Gastrocnemius medialis (tissue), 4 donors: ENCODE measurements at regions not wholly inside any gene's neighbourhood (a gene's known extent, or its start where the extent isn't known, plus 50 kb on each side); places are given as distances from the start of the nearest gene placed in this dataset.
"Not testable (repeated sequence)": the region's sequence is repeated elsewhere in the genome, so short reads cannot be mapped to it uniquely, and the experiment has no call there.

Experiments
- ATAC-seq, 2 donors: fragments of 150-250 bp; one replicate each; pipeline ENCODE4 v1.9.1; 2016
- DNase-seq, 2 donors: peaks; one replicate each; pipeline ENCODE4 v3.0.0-alpha.2; 2019
- H3K27ac ChIP-seq, 4 donors: fragments of 200-600 bp; sonication (generic); 1 replicate in 1 of 4; 2 replicates in 3 of 4; pipeline ENCODE4 v1.5.1; 2016 to 2018; ENCODE audit warnings: mild to moderate bottlenecking in 2 of 4, moderate library complexity in 1 of 4
- H3K27me3 ChIP-seq, 3 donors: fragments of 200-600 bp; sonication (generic) in 2 of 3; 1 replicate in 1 of 3; 2 replicates in 2 of 3; pipeline versions ENCODE4 v1.5.1 to v1.6.0; 2016 to 2019; ENCODE audit warnings: mild to moderate bottlenecking in 1 of 3, moderate library complexity in 1 of 3
- H3K36me3 ChIP-seq, 2 donors: fragments of 200-600 bp; sonication (generic) in 1 of 2; one replicate each; pipeline ENCODE4 v1.5.1; 2017 to 2018
- H3K4me1 ChIP-seq, 2 donors: fragments of 200-600 bp; sonication (generic) in 1 of 2; one replicate each; pipeline ENCODE4 v1.5.1; 2016 to 2017; ENCODE audit warnings: mild to moderate bottlenecking in 2 of 2
- H3K4me3 ChIP-seq, 4 donors: fragments of 200-600 bp; sonication (generic) in 3 of 4; 1 replicate in 1 of 4; 2 replicates in 3 of 4; pipeline ENCODE4 v1.5.1; 2016 to 2019; ENCODE audit warnings: mild to moderate bottlenecking in 2 of 4
- H3K9me3 ChIP-seq, 3 donors: fragments of 200-600 bp; sonication (generic) in 2 of 3; 1 replicate in 1 of 3; 2 replicates in 2 of 3; pipeline ENCODE4 v1.5.1; 2016 to 2019
- POLR2A ChIP-seq, 2 donors: fragments of 450-650 bp; IDR thresholded peaks; one replicate each; pipeline ENCODE4 v1.6.1; 2017; ENCODE audit warnings: antibody characterized with exemption in 2 of 2, mild to moderate bottlenecking in 2 of 2, moderate library complexity in 2 of 2
- in situ Hi-C, 4 donors: fragments of 200-750 bp; cut with MboI; loops; one replicate each; pipeline versions ENCODE4 v1.15.0 to v1.8.0; 2017; ENCODE audit warnings: low sequenced_read_pairs in 4 of 4
- intact Hi-C: fragments of 100-400 bp; cut with DNase I; formaldehyde crosslinking; loops from one replicate; pipeline ENCODE4 v1.15.1; 2023; ENCODE audit warnings: low total_unique reads
- TF ChIP-seq, protein P1 (sequence below), 5 experiments: fragments of 450-650 bp in 3 of 5; fragments of 200-600 bp in 2 of 5; sonication (generic) in 2 of 5; IDR thresholded peaks in 4 of 5; conservative IDR thresholded peaks in 1 of 5; 1 replicate in 4 of 5; 2 replicates in 1 of 5; pipeline ENCODE4 v1.5.1; 2016 to 2019; ENCODE audit warnings: antibody characterized with exemption in 5 of 5, mild to moderate bottlenecking in 3 of 5, moderate library complexity in 3 of 5

GRCh38 chr6:12359036-12359435 is 68.9 kb downstream of the EDN1 start:
- H3K27me3 ChIP-seq: no peaks in the 10 kb centered on the region
- no peak for ATAC-seq
- no peak overlapping the region for H3K4me3 ChIP-seq
- intact Hi-C loops (no loop called here), in situ Hi-C loops (no loop called here)
- no peaks in the 10 kb centered on the region for H3K4me1 ChIP-seq
- no peak overlapping the region for H3K27ac ChIP-seq
- no peak for TF ChIP-seq POLR2A (IDR thresholded peaks at IDR 0.05)
- TF ChIP-seq, protein P1, sequence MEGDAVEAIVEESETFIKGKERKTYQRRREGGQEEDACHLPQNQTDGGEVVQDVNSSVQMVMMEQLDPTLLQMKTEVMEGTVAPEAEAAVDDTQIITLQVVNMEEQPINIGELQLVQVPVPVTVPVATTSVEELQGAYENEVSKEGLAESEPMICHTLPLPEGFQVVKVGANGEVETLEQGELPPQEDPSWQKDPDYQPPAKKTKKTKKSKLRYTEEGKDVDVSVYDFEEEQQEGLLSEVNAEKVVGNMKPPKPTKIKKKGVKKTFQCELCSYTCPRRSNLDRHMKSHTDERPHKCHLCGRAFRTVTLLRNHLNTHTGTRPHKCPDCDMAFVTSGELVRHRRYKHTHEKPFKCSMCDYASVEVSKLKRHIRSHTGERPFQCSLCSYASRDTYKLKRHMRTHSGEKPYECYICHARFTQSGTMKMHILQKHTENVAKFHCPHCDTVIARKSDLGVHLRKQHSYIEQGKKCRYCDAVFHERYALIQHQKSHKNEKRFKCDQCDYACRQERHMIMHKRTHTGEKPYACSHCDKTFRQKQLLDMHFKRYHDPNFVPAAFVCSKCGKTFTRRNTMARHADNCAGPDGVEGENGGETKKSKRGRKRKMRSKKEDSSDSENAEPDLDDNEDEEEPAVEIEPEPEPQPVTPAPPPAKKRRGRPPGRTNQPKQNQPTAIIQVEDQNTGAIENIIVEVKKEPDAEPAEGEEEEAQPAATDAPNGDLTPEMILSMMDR (IDR thresholded peaks at IDR 0.05 in 4 of 5, conservative IDR thresholded peaks at IDR 0.05 in 1 of 5): no peak
- no peak for DNase-seq
- no peaks in the 10 kb centered on the region for H3K36me3 ChIP-seq
- no peaks in the 10 kb centered on the region for H3K9me3 ChIP-seq

GRCh38 chr6:12361042-12361765 is 71.0 kb downstream of the EDN1 start:
- no peak for TF ChIP-seq POLR2A (IDR thresholded peaks at IDR 0.05)
- TF ChIP-seq, protein P1 (IDR thresholded peaks at IDR 0.05 in 4 of 5, conservative IDR thresholded peaks at IDR 0.05 in 1 of 5): no peak
- in situ Hi-C loops (no loop called here), intact Hi-C loops (no loop called here)
- DNase-seq (no peak), ATAC-seq (no peak)
- no peaks in the 10 kb centered on the region for H3K4me1 ChIP-seq
- no peaks in the 10 kb centered on the region for H3K9me3 ChIP-seq
- no peaks in the 10 kb centered on the region for H3K36me3 ChIP-seq
- H3K27me3 ChIP-seq: no peaks in the 10 kb centered on the region
- no peak overlapping the region for H3K4me3 ChIP-seq
- no peak overlapping the region for H3K27ac ChIP-seq

- in situ Hi-C loops, H3K4me3 ChIP-seq, H3K4me1 ChIP-seq, DNase-seq, intact Hi-C loops, H3K9me3 ChIP-seq, H3K27ac ChIP-seq, H3K27me3 ChIP-seq, ATAC-seq, H3K36me3 ChIP-seq: not testable (repeated sequence)
Observed at GRCh38 chr6:12363277-12363650, 73.1 kb downstream of the EDN1 start.

DNA sequence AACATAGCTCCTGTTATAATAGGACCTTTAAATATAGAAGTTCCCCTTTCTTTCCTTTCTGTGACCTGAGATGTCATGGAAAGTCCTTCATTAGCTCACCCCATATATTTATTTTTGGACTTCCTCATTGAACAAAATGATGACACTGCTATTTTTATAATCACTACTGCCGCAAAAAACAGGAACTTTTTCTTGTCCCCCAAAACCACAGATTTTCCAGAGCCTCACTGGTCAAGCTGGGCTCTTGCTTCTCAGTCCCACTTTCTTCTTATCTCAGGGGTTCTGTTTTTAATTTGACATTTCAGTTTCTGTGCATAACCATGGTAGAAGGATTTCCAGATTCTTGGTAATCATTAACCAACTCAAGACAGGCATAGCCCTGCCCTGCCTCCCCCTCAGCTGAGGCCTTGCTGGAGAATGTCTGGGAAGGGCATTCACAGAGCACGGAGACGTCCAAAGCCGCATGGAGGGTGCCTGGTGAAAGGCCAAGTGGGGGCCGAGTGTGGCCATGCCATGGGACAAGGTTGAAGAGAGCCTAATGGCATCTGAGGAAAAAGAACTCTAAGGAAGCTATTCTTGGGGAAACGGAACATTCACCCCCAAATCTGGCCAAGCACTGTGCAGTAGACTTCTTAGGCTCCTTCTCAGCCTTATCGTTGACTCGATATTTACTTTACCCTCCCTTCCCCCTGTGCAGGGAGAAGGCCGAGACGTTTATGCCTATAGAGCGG is 73.7 kb downstream of the EDN1 start:
- Histone ChIP-seq H3K9me3 (no peaks in the 10 kb centered on the region), H3K27ac (no peak overlapping the region), H3K27me3 (no peaks in the 10 kb centered on the region), H3K4me1 (no peaks in the 10 kb centered on the region), H3K36me3 (no peaks in the 10 kb centered on the region), H3K4me3 (no peak overlapping the region)
- intact Hi-C loops: no loop called here
- TF ChIP-seq, protein P1 (IDR thresholded peaks at IDR 0.05 in 4 of 5, conservative IDR thresholded peaks at IDR 0.05 in 1 of 5): no peak
- no peak for TF ChIP-seq POLR2A (IDR thresholded peaks at IDR 0.05)
- in situ Hi-C loops: no loop called here
- no peak for ATAC-seq
- no peak for DNase-seq

- in situ Hi-C loops: no loop called here
Observed at GRCh38 chr6:12364621-12365020, 74.5 kb downstream of the EDN1 start.

More at GRCh38 chr6:12364621-12365020, 74.5 kb downstream of the EDN1 start:
- ATAC-seq: no peak
- Histone ChIP-seq H3K27me3 (no peaks in the 10 kb centered on the region), H3K9me3 (no peaks in the 10 kb centered on the region), H3K27ac (no peak overlapping the region), H3K4me3 (no peak overlapping the region), H3K36me3 (no peaks in the 10 kb centered on the region), H3K4me1 (no peaks in the 10 kb centered on the region)
- TF ChIP-seq, protein P1 (IDR thresholded peaks at IDR 0.05 in 4 of 5, conservative IDR thresholded peaks at IDR 0.05 in 1 of 5): no peak
- no peak for TF ChIP-seq POLR2A (IDR thresholded peaks at IDR 0.05)
- DNase-seq: no peak
- intact Hi-C loops: no loop called here
